HEK293 (cell line): ENCODE measurements at regions not wholly inside any gene's neighbourhood (a gene's known extent, or its start where the extent isn't known, plus 50 kb on each side); places are given as distances from the start of the nearest gene placed in this dataset.

ENCODE experiments used
- CTCF ChIP-seq: fragments of 450-650 bp; formaldehyde crosslinking; IDR thresholded peaks from 2 replicates; pipeline ENCODE4 v1.5.1; 2016; ENCODE audit warnings: missing biosample characterization, missing genetic modification characterization
- HIC1 ChIP-seq: fragments of 450-650 bp; formaldehyde crosslinking; IDR thresholded peaks from 2 replicates; pipeline ENCODE4 v1.5.1; 2016; ENCODE audit warnings: missing biosample characterization, missing genetic modification characterization
- KLF16 ChIP-seq: fragments of 450-650 bp; formaldehyde crosslinking; IDR thresholded peaks from 2 replicates; pipeline ENCODE4 v1.5.1; 2017; ENCODE audit warnings: missing biosample characterization, missing genetic modification characterization
- PBX3 ChIP-seq: sonication (generic); formaldehyde crosslinking; IDR thresholded peaks from 2 replicates; pipeline ENCODE4 v1.8.1; 2022; ENCODE audit warnings: mild to moderate bottlenecking, moderate library complexity, missing genetic modification reagents
- ZBTB17 ChIP-seq: fragments of 450-650 bp; formaldehyde crosslinking; IDR thresholded peaks from 2 replicates; pipeline ENCODE4 v1.5.1; 2016; ENCODE audit warnings: missing biosample characterization, missing genetic modification characterization
- ZNF138 ChIP-seq: fragments of 450-650 bp; formaldehyde crosslinking; IDR thresholded peaks from 2 replicates; pipeline ENCODE4 v1.5.1; 2016; ENCODE audit warnings: missing biosample characterization, missing genetic modification characterization, borderline replicate concordance
- ZNF18 ChIP-seq: fragments of 450-650 bp; formaldehyde crosslinking; IDR thresholded peaks from 2 replicates; pipeline ENCODE4 v1.5.1; 2016; ENCODE audit warnings: missing biosample characterization, missing genetic modification characterization
- ZNF274 ChIP-seq, 2 experiments: fragments of 200-500 bp in 1 of 2; fragments of 450-650 bp in 1 of 2; sonication (Bioruptor generic) in 1 of 2; formaldehyde crosslinking in 1 of 2; IDR thresholded peaks; 2 replicates each; pipeline versions ENCODE4 v1.5.1 to v1.6.1; 2014 to 2016; ENCODE audit warnings: borderline replicate concordance in 1 of 2, inconsistent platforms in 1 of 2, low read length in 1 of 2, missing biosample characterization in 1 of 2, missing genetic modification characterization in 1 of 2
- ZNF514 ChIP-seq: fragments of 450-650 bp; formaldehyde crosslinking; IDR thresholded peaks from 2 replicates; pipeline ENCODE4 v1.5.1; 2016; ENCODE audit warnings: missing biosample characterization, missing genetic modification characterization
- ZNF596 ChIP-seq: fragments of 450-650 bp; IDR thresholded peaks from 2 replicates; pipeline ENCODE4 v1.5.0; 2018; ENCODE audit warnings: missing biosample characterization, mild to moderate bottlenecking, missing genetic modification characterization, moderate library complexity

GRCh38 chr3:105067361-105067760, 299.3 kb upstream of the ALCAM start:
- no peak for TF ChIP-seq ZNF596
- TF ChIP-seq CTCF (tag by site-specific recombination) = no peak
- TF ChIP-seq ZNF138 (tag by site-specific recombination) = no peak
- no peak for TF ChIP-seq ZNF274 (IDR thresholded peaks at IDR 0.05; ENCODE audit: low read length)
- no peak for TF ChIP-seq ZNF274 (tag by site-specific recombination; IDR thresholded peaks at IDR 0.05; ENCODE audit: borderline replicate concordance)
- no peak for TF ChIP-seq ZBTB17 (tag by site-specific recombination)
- no peak for TF ChIP-seq KLF16 (tag by site-specific recombination)
- TF ChIP-seq HIC1 (tag by site-specific recombination) = no peak
- no peak for TF ChIP-seq ZNF18 (tag by site-specific recombination)
- no peak for TF ChIP-seq PBX3 (CRISPR knock-in tag)
- no peak for TF ChIP-seq ZNF514 (tag by site-specific recombination)
